ENCODE measurements at regions not wholly inside any gene's neighbourhood (a gene's known extent, or its start where the extent isn't known, plus 50 kb on each side); places are given as distances from the start of the nearest gene placed in this dataset.

- H3K27ac ChIP-seq: no peak overlapping the region
- TF ChIP-seq, protein P1, sequence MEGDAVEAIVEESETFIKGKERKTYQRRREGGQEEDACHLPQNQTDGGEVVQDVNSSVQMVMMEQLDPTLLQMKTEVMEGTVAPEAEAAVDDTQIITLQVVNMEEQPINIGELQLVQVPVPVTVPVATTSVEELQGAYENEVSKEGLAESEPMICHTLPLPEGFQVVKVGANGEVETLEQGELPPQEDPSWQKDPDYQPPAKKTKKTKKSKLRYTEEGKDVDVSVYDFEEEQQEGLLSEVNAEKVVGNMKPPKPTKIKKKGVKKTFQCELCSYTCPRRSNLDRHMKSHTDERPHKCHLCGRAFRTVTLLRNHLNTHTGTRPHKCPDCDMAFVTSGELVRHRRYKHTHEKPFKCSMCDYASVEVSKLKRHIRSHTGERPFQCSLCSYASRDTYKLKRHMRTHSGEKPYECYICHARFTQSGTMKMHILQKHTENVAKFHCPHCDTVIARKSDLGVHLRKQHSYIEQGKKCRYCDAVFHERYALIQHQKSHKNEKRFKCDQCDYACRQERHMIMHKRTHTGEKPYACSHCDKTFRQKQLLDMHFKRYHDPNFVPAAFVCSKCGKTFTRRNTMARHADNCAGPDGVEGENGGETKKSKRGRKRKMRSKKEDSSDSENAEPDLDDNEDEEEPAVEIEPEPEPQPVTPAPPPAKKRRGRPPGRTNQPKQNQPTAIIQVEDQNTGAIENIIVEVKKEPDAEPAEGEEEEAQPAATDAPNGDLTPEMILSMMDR (conservative IDR thresholded peaks at IDR 0.05): no peak
Observed at GRCh38 chr22:48393041-48393370, 1434.7 kb downstream of the BRD1 start.

- no peak overlapping the region for H3K27ac ChIP-seq
- TF ChIP-seq, protein P1 (conservative IDR thresholded peaks at IDR 0.05): no peak
Observed at GRCh38 chr22:48391820-48392219, 1435.9 kb downstream of the BRD1 start.

- TF ChIP-seq, protein P1 (conservative IDR thresholded peaks at IDR 0.05): no peak
- no peak overlapping the region for H3K27ac ChIP-seq
Observed at GRCh38 chr22:48391171-48391711, 1436.4 kb downstream of the BRD1 start.

DNA sequence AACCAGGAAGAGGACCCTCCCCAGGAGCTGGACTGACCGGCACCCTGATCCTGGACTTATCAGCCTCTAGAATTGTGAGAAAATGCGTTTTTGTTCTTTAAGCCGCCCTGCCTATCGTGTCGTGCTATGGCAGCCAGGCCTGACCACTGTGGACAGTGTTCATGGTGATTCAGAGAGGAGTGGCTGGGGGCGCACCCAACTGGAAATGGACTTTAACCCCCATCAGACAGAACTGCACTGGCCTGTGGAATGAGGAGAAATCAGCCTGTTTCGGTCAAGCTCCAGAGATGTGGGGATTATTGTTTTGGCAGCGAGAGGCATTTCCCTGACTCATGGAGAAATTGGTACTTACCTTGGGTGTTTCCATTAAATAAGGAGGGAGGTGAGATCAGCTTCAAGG is 1437.8 kb downstream of the BRD1 start:
- no peak overlapping the region for H3K27ac ChIP-seq
- TF ChIP-seq, protein P1 (conservative IDR thresholded peaks at IDR 0.05): no peak

- no peak overlapping the region for H3K27ac ChIP-seq
- TF ChIP-seq, protein P1 (conservative IDR thresholded peaks at IDR 0.05): no peak
Observed at GRCh38 chr22:48382197-48382596, 1445.5 kb downstream of the BRD1 start.

DNA sequence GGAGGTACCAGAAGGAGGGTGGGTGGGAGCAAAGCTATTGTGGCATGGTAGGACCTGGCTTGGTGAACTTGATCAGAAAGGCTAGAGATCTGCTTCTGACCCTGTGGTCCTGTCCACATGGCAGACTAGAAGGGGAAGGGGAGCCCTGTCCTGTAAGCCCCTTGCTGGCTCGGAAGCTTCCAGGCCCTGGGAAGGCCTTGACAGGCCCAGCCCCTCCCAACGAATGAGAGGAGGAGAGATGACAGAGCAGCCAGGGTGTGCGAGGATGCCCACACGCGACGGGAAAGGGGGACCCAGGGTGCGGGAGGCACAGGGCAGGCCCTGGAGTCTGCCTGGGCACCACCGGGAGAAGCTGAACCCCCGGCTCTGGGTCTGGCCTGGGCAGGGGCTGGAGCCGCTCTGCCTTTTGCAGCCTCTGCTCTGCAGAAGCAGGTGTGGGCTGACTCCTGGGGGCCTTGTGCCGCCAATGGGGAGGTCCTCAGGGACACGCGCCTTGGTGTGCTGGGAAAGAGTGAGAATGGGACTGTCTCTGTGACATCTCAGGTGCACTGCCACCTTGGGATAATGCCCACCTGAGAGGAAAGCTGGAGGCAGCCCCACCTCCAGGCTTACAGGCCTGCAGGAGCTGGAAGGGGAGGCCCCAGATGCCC is 1447.5 kb downstream of the BRD1 start:
- TF ChIP-seq, protein P1 (conservative IDR thresholded peaks at IDR 0.05): no peak
- no peak overlapping the region for H3K27ac ChIP-seq

DNA sequence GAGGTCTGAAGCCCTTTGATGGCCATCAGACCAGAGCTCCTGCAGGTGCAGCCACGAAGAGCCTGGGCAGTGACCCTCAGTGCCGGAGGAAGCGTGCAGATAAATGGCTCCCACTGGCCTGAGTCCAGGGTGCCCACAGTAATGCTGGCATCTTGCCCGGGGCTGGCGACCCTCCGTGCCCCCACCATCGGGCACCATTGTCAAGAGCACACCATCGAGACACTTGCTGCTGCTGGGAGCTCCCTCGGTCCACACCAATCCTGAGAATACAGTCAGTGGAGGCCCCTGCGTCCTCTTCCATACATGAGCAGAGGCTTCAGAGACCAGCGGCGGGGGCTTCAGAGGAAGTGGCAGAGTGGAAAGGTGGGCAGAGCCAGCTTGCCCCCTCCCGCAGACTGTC is 1448.3 kb downstream of the BRD1 start:
- TF ChIP-seq, protein P1 (conservative IDR thresholded peaks at IDR 0.05): no peak
- H3K27ac ChIP-seq: no peak overlapping the region

Data from VCaP (cell line).